H1 (cell line): ENCODE measurements at regions not wholly inside any gene's neighbourhood (a gene's known extent, or its start where the extent isn't known, plus 50 kb on each side); places are given as distances from the start of the nearest gene placed in this dataset.

Experiments used
- CTCF ChIA-PET: fragments of 300-600 bp; sonication (Branson Sonifier 250); formaldehyde crosslinking; loops from one replicate; lab custom pipeline; 2021; ENCODE audit not compliant: partially characterized antibody; lab: Charles Lee
- POLR2A ChIA-PET: fragments of 300-600 bp; sonication (Branson Sonifier 250); formaldehyde crosslinking; loops from one replicate; lab custom pipeline; 2021; ENCODE audit warnings: inconsistent platforms; ENCODE audit not compliant: partially characterized antibody; lab: Charles Lee
- DNase-seq, 2 experiments: peaks; one replicate each; pipeline versions ENCODE4 v3.0.0 to v3.0.0-alpha.2; 2010 to 2022; ENCODE audit warnings: low spot score in 2 of 2, low read depth in 1 of 2, mixed read lengths in 1 of 2
- FAIRE-seq: peaks from 2 replicates; lab custom pipeline; 2011; peaks lifted over from hg19 to GRCh38; lab: Jason Lieb, UNC
- H2AFZ ChIP-seq: 2 replicates; pipeline ENCODE4 v1.8.1; 2012; ENCODE audit warnings: low read length, inconsistent platforms
- H2AK5ac ChIP-seq: 2 replicates; pipeline ENCODE4 v1.6.1; 2013; ENCODE audit warnings: low read depth, low read length
- H2BK120ac ChIP-seq: replicated peaks from 2 replicates; pipeline ENCODE3; 2013; ENCODE audit warnings: low read depth, low read length, inconsistent platforms
- H2BK12ac ChIP-seq: 2 replicates; pipeline ENCODE4 v1.6.1; 2013; ENCODE audit warnings: low read depth, low read length
- H2BK15ac ChIP-seq: 2 replicates; pipeline ENCODE4 v1.6.1; 2013; ENCODE audit warnings: low read length
- H2BK20ac ChIP-seq: 2 replicates; pipeline ENCODE4 v1.6.1; 2013; ENCODE audit warnings: low read length
- H2BK5ac ChIP-seq: 2 replicates; pipeline ENCODE4 v1.6.1; 2013; ENCODE audit warnings: low read depth, low read length
- H3K14ac ChIP-seq: 2 replicates; pipeline ENCODE4 v1.6.1; 2013; ENCODE audit warnings: inconsistent platforms; ENCODE audit not compliant: insufficient read length
- H3K18ac ChIP-seq: 2 replicates; pipeline ENCODE4 v1.6.1; 2013; ENCODE audit warnings: low read length; ENCODE audit errors: extremely low read depth
- H3K23ac ChIP-seq: 2 replicates; pipeline ENCODE4 v1.6.1; 2013; ENCODE audit warnings: inconsistent platforms; ENCODE audit not compliant: insufficient read length
- H3K23me2 ChIP-seq: 2 replicates; pipeline ENCODE4 v1.6.1; 2013; ENCODE audit warnings: low read depth, low read length
- H3K27ac ChIP-seq: 2 replicates; pipeline ENCODE4 v1.6.1; 2011; ENCODE audit warnings: low read depth, low read length, inconsistent platforms
- H3K27me3 ChIP-seq, 4 experiments: replicated peaks in 1 of 4; 1 replicate in 1 of 4; 2 replicates in 3 of 4; pipeline versions ENCODE4 v1.6.1 to v1.8.1; 2011 to 2013; ENCODE audit warnings: low read length in 3 of 4, mild to moderate bottlenecking in 3 of 4, inconsistent platforms in 2 of 4, mixed read lengths in 2 of 4, moderate library complexity in 1 of 4; ENCODE audit not compliant: control insufficient read depth in 3 of 4, insufficient read depth in 3 of 4; ENCODE audit errors: extremely low read depth in 1 of 4
- H3K36me3 ChIP-seq, 4 experiments: 2 replicates each; pipeline versions ENCODE4 v1.6.1 to v1.8.1; 2011 to 2013; ENCODE audit warnings: mild to moderate bottlenecking in 4 of 4, low read length in 3 of 4, moderate library complexity in 2 of 4, control low read depth in 1 of 4, inconsistent platforms in 1 of 4; ENCODE audit not compliant: insufficient read depth in 4 of 4, control insufficient read depth in 2 of 4
- H3K4ac ChIP-seq: replicated peaks from 2 replicates; pipeline ENCODE3; 2013; ENCODE audit warnings: low read length, low read depth, mixed read lengths, inconsistent platforms; ENCODE audit not compliant: insufficient read length
- H3K4me1 ChIP-seq, 4 experiments: replicated peaks in 1 of 4; 1 replicate in 1 of 4; 2 replicates in 3 of 4; pipeline versions ENCODE4 v1.6.1 to v1.8.1; 2011 to 2013; ENCODE audit warnings: low read length in 3 of 4, inconsistent platforms in 2 of 4, mixed read lengths in 1 of 4; ENCODE audit not compliant: insufficient read depth in 4 of 4, control insufficient read depth in 3 of 4
- H3K4me2 ChIP-seq, 2 experiments: 2 replicates each; pipeline versions ENCODE4 v1.6.1 to v1.8.1; 2011 to 2013; ENCODE audit warnings: low read depth in 2 of 2, low read length in 2 of 2, control low read depth in 1 of 2, inconsistent platforms in 1 of 2, mild to moderate bottlenecking in 1 of 2; ENCODE audit not compliant: insufficient read depth in 1 of 2
- H3K4me3 ChIP-seq, 4 experiments: fragments of 200-600, 300-600 bp in 1 of 4; sonication (generic), shearing (Covaris generic), sonication (Bioruptor Twin) in 1 of 4; 2 replicates each; pipeline versions ENCODE4 v1.5.1 to v1.8.1; 2011 to 2016; ENCODE audit warnings: low read length in 4 of 4, low read depth in 3 of 4, control low read depth in 2 of 4, inconsistent platforms in 2 of 4, mild to moderate bottlenecking in 2 of 4, mixed read lengths in 1 of 4, moderate library complexity in 1 of 4; ENCODE audit not compliant: insufficient read depth in 2 of 4; ENCODE audit errors: extremely low read depth in 1 of 4
- H3K56ac ChIP-seq: replicated peaks from 2 replicates; pipeline ENCODE3; 2013; ENCODE audit warnings: low read depth, mild to moderate bottlenecking, mixed read lengths, low read length, inconsistent platforms; ENCODE audit not compliant: insufficient read length
- H3K79me1 ChIP-seq: 2 replicates; pipeline ENCODE4 v1.6.1; 2013; ENCODE audit warnings: low read depth, low read length, control low read depth
- H3K79me2 ChIP-seq, 2 experiments: 2 replicates each; pipeline versions ENCODE4 v1.6.1 to v1.8.1; 2012 to 2013; ENCODE audit warnings: low read length in 2 of 2, mild to moderate bottlenecking in 2 of 2, inconsistent platforms in 1 of 2; ENCODE audit not compliant: insufficient read depth in 2 of 2, control insufficient read depth in 1 of 2
- H3K9ac ChIP-seq, 4 experiments: replicated peaks in 1 of 4; 1 replicate in 1 of 4; 2 replicates in 3 of 4; pipeline versions ENCODE4 v1.6.1 to v1.8.1; 2011 to 2013; ENCODE audit warnings: low read depth in 3 of 4, low read length in 3 of 4, control low read depth in 2 of 4, mild to moderate bottlenecking in 2 of 4, moderate library complexity in 2 of 4, inconsistent platforms in 1 of 4; ENCODE audit errors: extremely low read depth in 1 of 4
- H3K9me3 ChIP-seq, 2 experiments: 2 replicates each; pipeline versions ENCODE4 v1.6.1 to v1.8.1; 2012 to 2013; ENCODE audit warnings: mild to moderate bottlenecking in 2 of 2, moderate library complexity in 2 of 2, control low read depth in 1 of 2, inconsistent platforms in 1 of 2, low read depth in 1 of 2, low read length in 1 of 2, mixed read lengths in 1 of 2; ENCODE audit not compliant: insufficient read depth in 2 of 2
- H4K20me1 ChIP-seq, 2 experiments: replicated peaks in 1 of 2; 2 replicates each; pipeline versions ENCODE3 to v1.8.1; 2011 to 2013; ENCODE audit warnings: inconsistent platforms in 2 of 2, low read length in 2 of 2, mild to moderate bottlenecking in 1 of 2; ENCODE audit not compliant: insufficient read depth in 2 of 2, control insufficient read depth in 1 of 2
- H4K5ac ChIP-seq: 2 replicates; pipeline ENCODE4 v1.6.1; 2013; ENCODE audit warnings: low read length, low read depth, mixed read lengths, inconsistent platforms; ENCODE audit not compliant: insufficient read length
- H4K8ac ChIP-seq: 2 replicates; pipeline ENCODE4 v1.8.0; 2013; ENCODE audit warnings: mild to moderate bottlenecking, moderate library complexity, low read length, inconsistent platforms; ENCODE audit not compliant: insufficient read depth; ENCODE audit errors: extremely low read depth
- H4K91ac ChIP-seq: replicated peaks from 2 replicates; pipeline ENCODE3; 2013; ENCODE audit warnings: low read length, mixed read lengths, inconsistent platforms; ENCODE audit not compliant: insufficient read length
- CHD2 ChIP-seq: IDR thresholded peaks from 2 replicates; pipeline ENCODE4 v1.6.1; 2012; ENCODE audit warnings: low read length, improper control_type of control experiment
- GABPA ChIP-seq: IDR thresholded peaks from 2 replicates; pipeline ENCODE4 v1.6.1; 2011; ENCODE audit warnings: mild to moderate bottlenecking, low read length, moderate library complexity, borderline replicate concordance; ENCODE audit not compliant: insufficient read depth
- RBBP5 ChIP-seq: IDR thresholded peaks from 2 replicates; pipeline ENCODE4 v1.7.1; 2012; ENCODE audit warnings: low read depth, mild to moderate bottlenecking, inconsistent platforms, low read length, moderate library complexity, borderline replicate concordance
- RXRA ChIP-seq: IDR thresholded peaks from 2 replicates; pipeline ENCODE4 v1.6.1; 2011; ENCODE audit warnings: low read depth, mild to moderate bottlenecking, low read length, moderate library complexity; ENCODE audit not compliant: insufficient read depth
- SIX5 ChIP-seq: IDR thresholded peaks from 2 replicates; pipeline ENCODE4 v1.6.1; 2011; ENCODE audit warnings: mild to moderate bottlenecking, low read depth, low read length
- SP1 ChIP-seq: IDR thresholded peaks from 2 replicates; pipeline ENCODE4 v1.6.1; 2011; ENCODE audit warnings: low read depth, low read length
- SUZ12 ChIP-seq: fragments of 200-600 bp; sonication (generic); IDR thresholded peaks from 2 replicates; pipeline ENCODE4 v1.6.1; 2012; ENCODE audit warnings: mild to moderate bottlenecking, inconsistent platforms, low read length, moderate library complexity, mixed read lengths
- TCF12 ChIP-seq: IDR thresholded peaks from 2 replicates; pipeline ENCODE4 v1.6.1; 2011; ENCODE audit warnings: low read depth, mild to moderate bottlenecking, low read length
- USF2 ChIP-seq: IDR thresholded peaks from 2 replicates; pipeline ENCODE4 v1.6.1; 2011; ENCODE audit warnings: low read length, improper control_type of control experiment
- YY1 ChIP-seq: IDR thresholded peaks from 2 replicates; pipeline ENCODE4 v1.6.1; 2011; ENCODE audit warnings: low read depth, mild to moderate bottlenecking, low read length
- WGBS, 2 experiments: shearing (Covaris generic) in 1 of 2; methylation state at CpG; one replicate each; pipeline versions ENCODE4 v1.1.6 to v1.1.7; 2013 to 2015; ENCODE audit warnings: low lambda C conversion rate in 2 of 2, mixed read lengths in 2 of 2, inconsistent platforms in 1 of 2, low coverage in 1 of 2, missing lambda C conversion rate in 1 of 2; ENCODE audit not compliant: insufficient replicate concordance in 2 of 2, insufficient coverage in 1 of 2, insufficient read length in 1 of 2; ENCODE audit errors: extremely low coverage in 1 of 2, missing lambda C conversion rate in 1 of 2; 5-methylcytosine and 5-hydroxymethylcytosine counted together

GRCh38 chr4:79682801-79683530 is 274.9 kb upstream of the GK2 start:
- WGBS, 2 experiments, result 74% methylated on average over 6 of the region's 6 CpGs; no CpG with 5 or more reads in 1 of the 2 experiments
- H2BK5ac ChIP-seq, result no peak overlapping the region
- H3K9ac ChIP-seq, result no peak overlapping the region
- H3K27me3 ChIP-seq, result no peaks in the 10 kb centered on the region
- no peak overlapping the region for H3K18ac ChIP-seq
- POLR2A ChIA-PET, result no interaction called here
- H4K8ac ChIP-seq, result no peak overlapping the region
- no peak overlapping the region for H2AK5ac ChIP-seq
- H3K79me2 ChIP-seq, result no peaks in the 10 kb centered on the region
- H3K27ac ChIP-seq, result no peak overlapping the region
- no peak overlapping the region for H2BK15ac ChIP-seq
- H3K4me2 ChIP-seq, result no peak overlapping the region
- CTCF ChIA-PET, result interaction anchor here (1.3 kb wide), 1 partner anchor 641 kb away, joined by 4 read pairs; no protein-coding TSS in a partner anchor
- no peak overlapping the region for H4K91ac ChIP-seq
- no peak overlapping the region for H3K56ac ChIP-seq
- H3K9me3 ChIP-seq, result no peaks in the 10 kb centered on the region
- H3K23ac ChIP-seq, result no peak overlapping the region
- TF ChIP-seq RXRA (no peak), CHD2 (no peak), SUZ12 (no peak), YY1 (no peak), RBBP5 (no peak), SIX5 (no peak), TCF12 (no peak), USF2 (no peak), GABPA (no peak), SP1 (no peak)
- H3K4me3 ChIP-seq, result no peak overlapping the region
- H2BK120ac ChIP-seq, result no peak overlapping the region
- no peak overlapping the region for H2BK12ac ChIP-seq
- H3K23me2 ChIP-seq, result no peaks in the 10 kb centered on the region
- peaks cover 0 to 3% (median under 1%) of the 10 kb centered on the region in 4 experiments; a peak in 1 of 7 replicates for H3K4me1 ChIP-seq
- no peak overlapping the region for H3K4ac ChIP-seq
- no peak for DNase-seq
- no peak for FAIRE-seq
- no peak overlapping the region for H3K14ac ChIP-seq
- no peak overlapping the region for H2AFZ ChIP-seq
- no peak overlapping the region for H4K5ac ChIP-seq
- no peaks in the 10 kb centered on the region for H3K36me3 ChIP-seq
- H2BK20ac ChIP-seq, result no peak overlapping the region
- H4K20me1 ChIP-seq, result no peaks in the 10 kb centered on the region
- no peaks in the 10 kb centered on the region for H3K79me1 ChIP-seq
